Heart right ventricle (tissue), 16 donors: ENCODE measurements at regions not wholly inside any gene's neighbourhood (a gene's known extent, or its start where the extent isn't known, plus 50 kb on each side); places are given as distances from the start of the nearest gene placed in this dataset.
"Not testable (repeated sequence)": the region's sequence is repeated elsewhere in the genome, so short reads cannot be mapped to it uniquely, and the experiment has no call there.

Experiments
- ATAC-seq, 8 donors: fragments of 200-7000 bp; cut with Tn5 transposase; one replicate each; pipeline ENCODE4 v1.9.1; 2020; ENCODE audit warnings: mild to moderate bottlenecking in 8 of 8, moderate library complexity in 8 of 8, moderate number of reproducible peaks in 1 of 8
- DNase-seq, 2 donors: peaks; one replicate each; pipeline ENCODE4 v3.0.0-alpha.2; 2020
- H3K27ac ChIP-seq, 10 donors: fragments of 200-600 bp; sonication (generic) in 2 of 10; one replicate each; pipeline versions ENCODE4 v1.5.0 to v1.8.0; 2020 to 2022; ENCODE audit warnings: mild to moderate bottlenecking in 3 of 10
- H3K27me3 ChIP-seq, 7 donors: fragments of 200-600 bp; one replicate each; pipeline ENCODE4 v1.8.0; 2021 to 2022; ENCODE audit warnings: mild to moderate bottlenecking in 2 of 7
- H3K36me3 ChIP-seq, 9 donors: fragments of 200-600 bp; sonication (generic) in 1 of 9; one replicate each; pipeline versions ENCODE4 v1.5.0 to v1.8.0; 2020 to 2022; ENCODE audit warnings: mild to moderate bottlenecking in 2 of 9
- H3K4me1 ChIP-seq, 9 donors: fragments of 200-600 bp; sonication (generic) in 1 of 9; one replicate each; pipeline versions ENCODE4 v1.5.0 to v1.8.0; 2020 to 2022; ENCODE audit warnings: mild to moderate bottlenecking in 4 of 9
- H3K4me3 ChIP-seq, 10 donors: fragments of 200-600 bp; sonication (generic) in 2 of 10; one replicate each; pipeline versions ENCODE4 v1.5.0 to v1.8.0; 2020 to 2022; ENCODE audit warnings: mild to moderate bottlenecking in 7 of 10, moderate library complexity in 2 of 10
- H3K9me3 ChIP-seq, 11 donors: fragments of 200-600 bp in 10 of 11; sonication (generic) in 2 of 11; one replicate each; pipeline versions ENCODE4 v1.5.0 to v1.8.0; 2013 to 2022; ENCODE audit warnings: mild to moderate bottlenecking in 2 of 11, control low read depth in 1 of 11, moderate library complexity in 1 of 11
- WGBS, 2 donors: extraction: QIAGEN DNeasy Blood & Tissue Kit; methylation state at CpG; one replicate each; pipeline ENCODE4 v1.1.7; 2013; ENCODE audit warnings: inconsistent platforms in 1 of 2; 5-methylcytosine and 5-hydroxymethylcytosine counted together
- intact Hi-C, 10 donors: fragments of 100-400 bp; cut with DNase I; formaldehyde crosslinking; loops; one replicate each; pipeline versions ENCODE4 v1.11.1 to v1.14.2; 2022
- TF ChIP-seq, protein P1 (sequence below), 9 donors: fragments of 200-600 bp; sonication (generic) in 2 of 9; IDR thresholded peaks; one replicate each; pipeline versions ENCODE4 v1.5.0 to v1.8.0; 2021 to 2022; ENCODE audit warnings: antibody characterized with exemption in 9 of 9, mild to moderate bottlenecking in 5 of 9, moderate library complexity in 1 of 9
- donor health status: Arrhythmogenic right ventricular cardiomyopathy.
- donor health status: ischemic (EF 13 %, LVEDD 7.1; RV severe dilation, severe dysfunction).
- donor health status: healthy with polysubstance abuse.
- donor health status: DM: no; HTN: yes; CAD: no.
- donor health status: DM: no; HTN: no; CAD: no.
- donor health status: ischemic (EF 25% LVEDD 6.9; RV normal size, moderate dysfunction).
- donor health status: ischemic (EF 25% LVEDD 5.7; RV mildly dilated, moderate dysfunction).
- donor health status: healthy.
- donor health status: DM: yes; HTN: yes; CAD: no.
- donor health status: Ischemic cardiomyopathy.
- donor health status: ischemic (EF 35%, LVEDD 5.7; RV mildly dilated, moderate dysfunction).
- donor health status: nonischemic (EF 11% LVEDD 7.7; RV severe dilation, severe dysfunction).
- donor health status: DM: yes; HTN: yes; CAD: no.
- donor health status: PGD.
- donor health status: ischemic (EF 29% LVEDD 5.4; RV normal size, mild dysfunction).
- donor health status: nonischemic (EF 23%, LVEDD 6.1; RV moderate dilation, normal function).

DNA sequence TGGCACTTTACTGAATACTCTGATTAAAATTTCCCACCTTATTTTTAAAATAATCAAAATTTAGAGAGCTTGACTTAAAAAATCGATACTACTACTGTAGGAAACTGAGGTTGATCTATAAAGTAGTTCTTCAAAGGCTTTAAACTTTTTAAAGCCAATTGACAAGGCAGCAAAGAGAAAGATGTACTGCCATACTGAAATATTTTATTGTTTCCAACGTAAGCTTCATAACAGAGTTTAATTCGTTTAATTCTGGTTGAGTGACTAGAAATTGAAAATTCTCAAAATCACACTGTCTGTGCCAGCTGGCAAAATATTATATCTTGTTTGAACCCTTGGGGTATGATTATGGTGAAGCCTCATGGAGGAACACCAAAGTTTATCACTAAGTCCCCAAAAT lies 207.6 kb downstream of the UNC5CL start:
- intact Hi-C loops = loop anchor here in 1 of 10 donors (10.0 kb wide), 1 partner anchor 507 kb away; no protein-coding TSS in a partner anchor
- no peaks in the 10 kb centered on the region for H3K36me3 ChIP-seq
- no peaks in the 10 kb centered on the region for H3K4me1 ChIP-seq
- DNase-seq (no peak), ATAC-seq (no peak)
- TF ChIP-seq, protein P1, sequence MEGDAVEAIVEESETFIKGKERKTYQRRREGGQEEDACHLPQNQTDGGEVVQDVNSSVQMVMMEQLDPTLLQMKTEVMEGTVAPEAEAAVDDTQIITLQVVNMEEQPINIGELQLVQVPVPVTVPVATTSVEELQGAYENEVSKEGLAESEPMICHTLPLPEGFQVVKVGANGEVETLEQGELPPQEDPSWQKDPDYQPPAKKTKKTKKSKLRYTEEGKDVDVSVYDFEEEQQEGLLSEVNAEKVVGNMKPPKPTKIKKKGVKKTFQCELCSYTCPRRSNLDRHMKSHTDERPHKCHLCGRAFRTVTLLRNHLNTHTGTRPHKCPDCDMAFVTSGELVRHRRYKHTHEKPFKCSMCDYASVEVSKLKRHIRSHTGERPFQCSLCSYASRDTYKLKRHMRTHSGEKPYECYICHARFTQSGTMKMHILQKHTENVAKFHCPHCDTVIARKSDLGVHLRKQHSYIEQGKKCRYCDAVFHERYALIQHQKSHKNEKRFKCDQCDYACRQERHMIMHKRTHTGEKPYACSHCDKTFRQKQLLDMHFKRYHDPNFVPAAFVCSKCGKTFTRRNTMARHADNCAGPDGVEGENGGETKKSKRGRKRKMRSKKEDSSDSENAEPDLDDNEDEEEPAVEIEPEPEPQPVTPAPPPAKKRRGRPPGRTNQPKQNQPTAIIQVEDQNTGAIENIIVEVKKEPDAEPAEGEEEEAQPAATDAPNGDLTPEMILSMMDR (IDR thresholded peaks at IDR 0.05) = no peak
- no peak overlapping the region for H3K27ac ChIP-seq
- no peaks in the 10 kb centered on the region for H3K9me3 ChIP-seq
- H3K27me3 ChIP-seq = peaks cover 0 to 21% (median 6%) of the 10 kb centered on the region in 7 donors
- WGBS, 2 donors = 77% methylated on average over 3 of the region's 3 CpGs
- H3K4me3 ChIP-seq = no peak overlapping the region

DNA sequence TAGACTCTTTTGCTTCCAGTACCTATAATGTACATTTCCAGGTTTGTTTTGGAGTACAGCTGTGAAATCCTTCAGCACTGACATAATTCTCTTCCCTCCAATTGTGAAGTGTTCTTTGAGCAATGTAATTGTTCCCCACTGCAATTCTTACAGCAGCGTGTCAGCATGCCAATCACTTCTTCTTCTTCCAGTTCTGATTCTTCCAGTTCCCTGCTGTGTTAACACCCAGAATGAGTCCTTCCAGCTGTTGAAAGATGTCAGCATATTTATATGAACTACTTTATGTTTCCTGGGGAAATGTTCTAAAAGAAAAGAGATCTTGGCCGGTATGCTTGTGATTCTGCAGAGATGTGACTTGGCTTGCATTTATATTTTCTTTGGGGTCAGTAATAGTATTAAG lies 213.9 kb downstream of the UNC5CL start:
- Histone ChIP-seq H3K4me3 (no peak overlapping the region), H3K4me1 (peaks cover 0 to 9% (median 0%) of the 10 kb centered on the region in 9 donors), H3K27me3 (peaks cover 0 to 15% (median 3%) of the 10 kb centered on the region in 7 donors), H3K9me3 (no peaks in the 10 kb centered on the region), H3K27ac (no peak overlapping the region), H3K36me3 (no peaks in the 10 kb centered on the region)
- intact Hi-C loops = loop anchor here in 1 of 10 donors (10.0 kb wide), 1 partner anchor 500 kb away; no protein-coding TSS in a partner anchor
- TF ChIP-seq, protein P1 (IDR thresholded peaks at IDR 0.05) = no peak
- no peak for DNase-seq
- WGBS, 2 donors = 51 to 57% methylated on average over 2 of the region's 2 CpGs
- ATAC-seq = peak in 1 of 8 donors; percentile 25

DNA sequence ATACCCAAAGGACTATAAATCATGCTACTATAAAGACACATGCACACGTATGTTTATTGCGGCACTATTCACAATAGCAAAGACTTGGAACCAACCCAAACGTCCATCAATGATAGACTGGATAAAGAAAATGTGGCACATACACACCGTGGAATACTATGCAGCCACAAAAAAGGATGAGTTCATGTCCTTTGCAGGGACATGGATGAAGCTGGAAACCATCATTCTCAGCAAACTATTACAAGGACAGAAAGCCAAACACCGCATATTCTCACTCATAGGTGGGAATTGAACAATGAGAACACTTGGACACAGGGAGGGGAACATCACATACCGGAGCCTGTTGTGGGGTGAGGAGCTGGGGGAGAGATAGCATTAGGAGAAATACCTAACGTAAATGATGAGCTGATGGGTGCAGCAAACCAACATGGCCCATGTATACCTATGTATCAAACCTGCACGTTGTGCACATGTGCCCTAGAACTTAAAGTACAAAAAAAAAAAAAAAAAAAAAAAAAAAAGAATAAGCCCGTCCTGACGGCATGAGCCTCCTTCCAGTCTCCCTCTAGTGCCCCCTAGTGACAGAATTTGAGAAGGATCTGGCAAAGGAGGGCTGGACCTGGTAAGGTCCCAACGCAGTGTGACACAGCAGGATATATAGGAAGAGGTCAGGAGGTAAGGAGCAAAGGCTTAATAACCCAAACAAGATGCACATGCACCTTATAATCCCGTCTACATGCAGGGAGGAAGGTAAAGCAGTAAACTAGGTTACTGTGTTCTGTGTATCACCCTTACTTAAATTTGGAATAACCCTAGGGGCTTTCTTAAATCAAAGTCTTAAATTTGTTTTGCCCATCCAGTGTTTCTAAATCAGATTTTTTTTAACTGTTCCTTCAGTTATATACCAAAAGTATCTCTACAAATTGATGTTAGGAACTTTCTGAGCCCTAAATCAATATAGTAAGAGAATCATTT lies 214.8 kb downstream of the UNC5CL start:
- DNase-seq (peak in 1 of 2 donors; percentile 61), ATAC-seq (peak in 5 of 8 donors; percentile 25 to 76 (median 67))
- intact Hi-C loops = loop anchor here in 1 of 10 donors (10.0 kb wide), 1 partner anchor 499 kb away; no protein-coding TSS in a partner anchor

DNA sequence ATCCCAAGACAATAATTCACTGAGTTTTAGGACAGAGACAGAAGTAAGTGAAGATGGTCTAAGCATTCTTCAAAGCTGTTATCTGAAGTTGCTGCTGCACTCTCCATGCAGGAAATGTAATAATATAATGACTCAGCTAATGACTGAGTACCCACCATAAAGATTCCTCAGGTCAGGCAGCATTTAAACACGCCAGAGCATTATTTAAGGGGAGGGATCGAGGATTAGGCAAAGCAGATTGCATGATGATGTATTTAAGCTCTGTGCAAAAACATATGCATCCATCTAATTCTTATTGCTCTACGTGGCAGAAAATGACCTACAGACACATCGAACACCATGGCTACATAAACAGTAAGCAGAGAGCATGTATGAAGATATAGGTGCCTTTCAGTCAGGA lies 216.4 kb downstream of the UNC5CL start:
- Histone ChIP-seq H3K27me3 (peaks cover 0 to 3% (median 0%) of the 10 kb centered on the region in 7 donors), H3K27ac (no peak overlapping the region), H3K4me1 (peaks cover 0 to 9% (median 0%) of the 10 kb centered on the region in 9 donors), H3K9me3 (no peaks in the 10 kb centered on the region), H3K4me3 (no peak overlapping the region), H3K36me3 (no peaks in the 10 kb centered on the region)
- no peak for DNase-seq
- TF ChIP-seq, protein P1 (IDR thresholded peaks at IDR 0.05) = no peak
- 71 to 74% methylated on average over 4 of the region's 4 CpGs for WGBS, 2 donors
- intact Hi-C loops = loop anchor here in 1 of 10 donors (10.0 kb wide), 1 partner anchor 498 kb away; no protein-coding TSS in a partner anchor
- no peak for ATAC-seq

More for the DNA sequence above, 214.8 kb downstream of the UNC5CL start:
- H3K36me3 ChIP-seq, H3K4me3 ChIP-seq, H3K27me3 ChIP-seq, H3K4me1 ChIP-seq, H3K9me3 ChIP-seq, H3K27ac ChIP-seq: not testable (repeated sequence)
- WGBS, 2 donors = 46 to 55% methylated on average over 11 to 12 of the region's 12 CpGs
- TF ChIP-seq, protein P1 (IDR thresholded peaks at IDR 0.05) = peak; percentile 30 to 73 (median 64)
